ENCODE measurements at regions not wholly inside any gene's neighbourhood (a gene's known extent, or its start where the extent isn't known, plus 50 kb on each side); places are given as distances from the start of the nearest gene placed in this dataset.

DNA sequence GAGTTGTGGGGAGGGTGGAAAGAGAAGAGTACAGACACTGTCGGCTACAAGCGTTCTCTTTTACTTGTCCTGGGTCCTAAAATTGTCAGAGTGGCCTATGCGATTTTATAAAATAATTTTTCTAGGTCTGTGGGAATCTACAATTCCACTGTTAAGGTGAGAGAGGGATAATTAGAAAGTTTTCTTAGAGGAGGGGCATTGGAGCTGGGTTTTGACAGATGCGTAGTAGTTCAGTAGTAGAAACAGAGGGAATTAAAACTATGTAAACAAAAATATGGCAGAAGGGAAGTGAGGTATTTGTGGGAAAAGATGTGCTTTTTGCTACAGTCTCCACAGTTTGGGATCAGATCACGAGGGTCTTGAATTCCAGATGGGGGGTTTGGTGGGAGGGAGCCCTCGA lies 129.1 kb upstream of the SHB start:
- TF ChIP-seq DNMT3B (CRISPR knock-in tag; conservative IDR thresholded peaks at IDR 0.05) = no peak
- TF ChIP-seq, protein P1, sequence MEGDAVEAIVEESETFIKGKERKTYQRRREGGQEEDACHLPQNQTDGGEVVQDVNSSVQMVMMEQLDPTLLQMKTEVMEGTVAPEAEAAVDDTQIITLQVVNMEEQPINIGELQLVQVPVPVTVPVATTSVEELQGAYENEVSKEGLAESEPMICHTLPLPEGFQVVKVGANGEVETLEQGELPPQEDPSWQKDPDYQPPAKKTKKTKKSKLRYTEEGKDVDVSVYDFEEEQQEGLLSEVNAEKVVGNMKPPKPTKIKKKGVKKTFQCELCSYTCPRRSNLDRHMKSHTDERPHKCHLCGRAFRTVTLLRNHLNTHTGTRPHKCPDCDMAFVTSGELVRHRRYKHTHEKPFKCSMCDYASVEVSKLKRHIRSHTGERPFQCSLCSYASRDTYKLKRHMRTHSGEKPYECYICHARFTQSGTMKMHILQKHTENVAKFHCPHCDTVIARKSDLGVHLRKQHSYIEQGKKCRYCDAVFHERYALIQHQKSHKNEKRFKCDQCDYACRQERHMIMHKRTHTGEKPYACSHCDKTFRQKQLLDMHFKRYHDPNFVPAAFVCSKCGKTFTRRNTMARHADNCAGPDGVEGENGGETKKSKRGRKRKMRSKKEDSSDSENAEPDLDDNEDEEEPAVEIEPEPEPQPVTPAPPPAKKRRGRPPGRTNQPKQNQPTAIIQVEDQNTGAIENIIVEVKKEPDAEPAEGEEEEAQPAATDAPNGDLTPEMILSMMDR (CRISPR knock-in tag; IDR thresholded peaks at IDR 0.05) = no peak
- no peak for TF ChIP-seq JUN (CRISPR knock-in tag; IDR thresholded peaks at IDR 0.05)
- no peak for TF ChIP-seq SUZ12 (IDR thresholded peaks at IDR 0.05; ENCODE audit: low read depth, low read length)
- no peak for TF ChIP-seq CREB1 (IDR thresholded peaks at IDR 0.05)
- TF ChIP-seq CREB1 (CRISPR knock-in tag; IDR thresholded peaks at IDR 0.05) = no peak
- TF ChIP-seq POGZ (CRISPR knock-in tag; IDR thresholded peaks at IDR 0.05) = no peak
- TF ChIP-seq, protein P2, sequence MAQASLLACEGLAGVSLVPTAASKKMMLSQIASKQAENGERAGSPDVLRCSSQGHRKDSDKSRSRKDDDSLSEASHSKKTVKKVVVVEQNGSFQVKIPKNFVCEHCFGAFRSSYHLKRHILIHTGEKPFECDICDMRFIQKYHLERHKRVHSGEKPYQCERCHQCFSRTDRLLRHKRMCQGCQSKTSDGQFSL (CRISPR knock-in tag; IDR thresholded peaks at IDR 0.05) = no peak
- no peak for TF ChIP-seq ELF3 (CRISPR knock-in tag; IDR thresholded peaks at IDR 0.05)
- TF ChIP-seq ZNF274 (CRISPR knock-in tag; IDR thresholded peaks at IDR 0.05) = no peak
- TF ChIP-seq, protein P3, sequence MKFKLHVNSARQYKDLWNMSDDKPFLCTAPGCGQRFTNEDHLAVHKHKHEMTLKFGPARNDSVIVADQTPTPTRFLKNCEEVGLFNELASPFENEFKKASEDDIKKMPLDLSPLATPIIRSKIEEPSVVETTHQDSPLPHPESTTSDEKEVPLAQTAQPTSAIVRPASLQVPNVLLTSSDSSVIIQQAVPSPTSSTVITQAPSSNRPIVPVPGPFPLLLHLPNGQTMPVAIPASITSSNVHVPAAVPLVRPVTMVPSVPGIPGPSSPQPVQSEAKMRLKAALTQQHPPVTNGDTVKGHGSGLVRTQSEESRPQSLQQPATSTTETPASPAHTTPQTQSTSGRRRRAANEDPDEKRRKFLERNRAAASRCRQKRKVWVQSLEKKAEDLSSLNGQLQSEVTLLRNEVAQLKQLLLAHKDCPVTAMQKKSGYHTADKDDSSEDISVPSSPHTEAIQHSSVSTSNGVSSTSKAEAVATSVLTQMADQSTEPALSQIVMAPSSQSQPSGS (CRISPR knock-in tag; IDR thresholded peaks at IDR 0.05) = no peak
- TF ChIP-seq ZNF724P (CRISPR knock-in tag; IDR thresholded peaks at IDR 0.05; ENCODE audit: borderline replicate concordance) = no peak
